KMS-11 (cell line): ENCODE measurements at regions not wholly inside any gene's neighbourhood (a gene's known extent, or its start where the extent isn't known, plus 50 kb on each side); places are given as distances from the start of the nearest gene placed in this dataset.

ENCODE experiments used
- H2AFZ ChIP-seq: fragments of 200-600 bp; sonication (generic); 2 replicates; pipeline ENCODE4 v1.6.1; 2016; ENCODE audit warnings: antibody characterized with exemption, mixed run types, low read depth
- H3K27ac ChIP-seq: fragments of 200-600 bp; sonication (generic); 2 replicates; pipeline ENCODE4 v1.6.1; 2016; ENCODE audit warnings: mild to moderate bottlenecking, mixed run types
- H3K27me3 ChIP-seq: fragments of 200-600 bp; sonication (generic); 2 replicates; pipeline ENCODE4 v1.6.1; 2017; ENCODE audit warnings: mild to moderate bottlenecking, low read depth, mixed run types, moderate library complexity; ENCODE audit not compliant: insufficient read depth
- H3K36me3 ChIP-seq: fragments of 200-600 bp; sonication (generic); 2 replicates; pipeline ENCODE4 v1.6.1; 2017; ENCODE audit warnings: mild to moderate bottlenecking, mixed run types; ENCODE audit not compliant: insufficient read depth
- H3K4me1 ChIP-seq: fragments of 200-600 bp; sonication (generic); 2 replicates; pipeline ENCODE4 v1.6.1; 2016; ENCODE audit warnings: mild to moderate bottlenecking, low read depth, mixed run types; ENCODE audit not compliant: poor library complexity, severe bottlenecking
- H3K4me2 ChIP-seq: fragments of 200-600 bp; sonication (generic); 2 replicates; pipeline ENCODE4 v1.7.0; 2016; ENCODE audit warnings: mild to moderate bottlenecking, mixed run types
- H3K4me3 ChIP-seq: fragments of 200-600 bp; sonication (generic); IDR thresholded peaks from 2 replicates; pipeline ENCODE4 v1.6.1; 2017; ENCODE audit warnings: low read depth, low read length, mixed read lengths; ENCODE audit not compliant: insufficient read depth
- H3K79me2 ChIP-seq: fragments of 200-600 bp; sonication (generic); 2 replicates; pipeline ENCODE4 v1.6.1; 2016; ENCODE audit warnings: low read depth, mixed run types; ENCODE audit not compliant: insufficient read depth
- H3K9ac ChIP-seq: fragments of 200-600 bp; sonication (generic); 2 replicates; pipeline ENCODE4 v1.6.1; 2016; ENCODE audit warnings: mild to moderate bottlenecking, mixed run types
- H4K20me1 ChIP-seq: fragments of 200-600 bp; sonication (generic); 2 replicates; pipeline ENCODE4 v1.6.1; 2016; ENCODE audit warnings: mild to moderate bottlenecking, mixed run types; ENCODE audit not compliant: insufficient read depth
- TF ChIP-seq, protein P1 (sequence below): fragments of 200-600 bp; sonication (generic); conservative IDR thresholded peaks from 2 replicates; pipeline ENCODE4 v1.6.1; 2017; ENCODE audit warnings: low read depth, mild to moderate bottlenecking, antibody characterized with exemption, low read length, moderate library complexity, mixed read lengths

DNA sequence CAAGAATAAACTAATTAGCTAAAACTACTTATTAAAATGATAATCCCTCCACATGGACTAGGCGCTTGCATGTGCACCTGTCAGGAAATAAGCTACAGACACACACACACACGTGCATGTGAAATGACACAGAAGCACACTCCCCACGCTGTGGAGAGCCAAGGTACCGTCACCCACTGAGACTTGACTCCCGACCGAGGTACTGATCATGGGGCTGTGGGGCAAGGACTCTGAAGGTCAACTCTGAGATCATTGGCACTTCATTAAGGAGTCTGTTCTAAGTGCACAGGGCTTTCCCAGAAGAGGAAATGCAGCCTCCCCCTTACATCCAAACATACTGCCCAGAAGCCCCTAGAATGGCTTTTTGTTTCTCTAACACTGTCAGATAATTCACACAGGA lies 264.4 kb upstream of the WWC1 start:
- H4K20me1 ChIP-seq, result no peaks in the 10 kb centered on the region
- H2AFZ ChIP-seq, result no peak overlapping the region
- no peaks in the 10 kb centered on the region for H3K27me3 ChIP-seq
- no peaks in the 10 kb centered on the region for H3K36me3 ChIP-seq
- H3K9ac ChIP-seq, result no peak overlapping the region
- no peak overlapping the region for H3K4me3 ChIP-seq
- H3K79me2 ChIP-seq, result no peaks in the 10 kb centered on the region
- no peaks in the 10 kb centered on the region for H3K4me1 ChIP-seq
- H3K4me2 ChIP-seq, result no peak overlapping the region
- TF ChIP-seq, protein P1, sequence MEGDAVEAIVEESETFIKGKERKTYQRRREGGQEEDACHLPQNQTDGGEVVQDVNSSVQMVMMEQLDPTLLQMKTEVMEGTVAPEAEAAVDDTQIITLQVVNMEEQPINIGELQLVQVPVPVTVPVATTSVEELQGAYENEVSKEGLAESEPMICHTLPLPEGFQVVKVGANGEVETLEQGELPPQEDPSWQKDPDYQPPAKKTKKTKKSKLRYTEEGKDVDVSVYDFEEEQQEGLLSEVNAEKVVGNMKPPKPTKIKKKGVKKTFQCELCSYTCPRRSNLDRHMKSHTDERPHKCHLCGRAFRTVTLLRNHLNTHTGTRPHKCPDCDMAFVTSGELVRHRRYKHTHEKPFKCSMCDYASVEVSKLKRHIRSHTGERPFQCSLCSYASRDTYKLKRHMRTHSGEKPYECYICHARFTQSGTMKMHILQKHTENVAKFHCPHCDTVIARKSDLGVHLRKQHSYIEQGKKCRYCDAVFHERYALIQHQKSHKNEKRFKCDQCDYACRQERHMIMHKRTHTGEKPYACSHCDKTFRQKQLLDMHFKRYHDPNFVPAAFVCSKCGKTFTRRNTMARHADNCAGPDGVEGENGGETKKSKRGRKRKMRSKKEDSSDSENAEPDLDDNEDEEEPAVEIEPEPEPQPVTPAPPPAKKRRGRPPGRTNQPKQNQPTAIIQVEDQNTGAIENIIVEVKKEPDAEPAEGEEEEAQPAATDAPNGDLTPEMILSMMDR, result no peak
- H3K27ac ChIP-seq, result no peak overlapping the region

GRCh38 chr5:168030912-168031311 lies 260.5 kb upstream of the WWC1 start:
- Histone ChIP-seq H3K27me3 (no peaks in the 10 kb centered on the region), H2AFZ (no peak overlapping the region), H4K20me1 (no peaks in the 10 kb centered on the region), H3K79me2 (no peaks in the 10 kb centered on the region), H3K4me1 (no peaks in the 10 kb centered on the region), H3K4me3 (no peak overlapping the region), H3K4me2 (no peak overlapping the region), H3K36me3 (no peaks in the 10 kb centered on the region), H3K27ac (no peak overlapping the region), H3K9ac (no peak overlapping the region)
- TF ChIP-seq, protein P1, result no peak

DNA sequence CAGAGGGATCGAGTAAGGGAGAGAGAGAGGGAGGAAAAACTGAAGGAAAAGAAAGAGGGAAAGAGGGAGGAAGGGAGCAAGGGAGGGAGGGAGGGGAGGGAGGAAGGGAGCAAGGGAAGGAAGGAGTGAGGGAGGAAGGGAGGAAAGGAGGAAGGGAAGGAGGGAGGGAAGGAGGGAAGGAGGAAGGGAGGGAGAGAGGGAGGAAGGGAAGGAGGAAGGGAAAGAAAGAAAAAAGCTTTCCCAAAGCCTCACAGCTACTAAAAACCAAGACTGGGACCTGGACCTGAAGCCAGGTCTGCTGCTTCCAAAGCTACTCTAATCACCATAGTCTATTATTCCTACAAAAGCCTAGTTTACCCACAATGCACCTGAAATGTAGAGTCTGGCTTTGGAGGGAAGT lies 259.8 kb upstream of the WWC1 start:
- Histone ChIP-seq H3K79me2 (no peaks in the 10 kb centered on the region), H4K20me1 (no peaks in the 10 kb centered on the region), H3K27me3 (no peaks in the 10 kb centered on the region), H3K4me2 (no peak overlapping the region), H3K9ac (no peak overlapping the region), H3K4me1 (no peaks in the 10 kb centered on the region), H3K27ac (no peak overlapping the region), H2AFZ (no peak overlapping the region), H3K36me3 (no peaks in the 10 kb centered on the region), H3K4me3 (no peak overlapping the region)
- TF ChIP-seq, protein P1, result no peak

- Histone ChIP-seq H4K20me1 (no peaks in the 10 kb centered on the region), H3K9ac (no peak overlapping the region), H3K4me3 (no peak overlapping the region), H3K4me1 (peaks cover 17% of the 10 kb centered on the region), H3K27ac (no peak overlapping the region), H3K36me3 (no peaks in the 10 kb centered on the region), H3K27me3 (no peaks in the 10 kb centered on the region), H3K4me2 (peak overlapping the region; percentile 33; the same call in 1 of the 2 replicates), H2AFZ (no peak overlapping the region), H3K79me2 (no peaks in the 10 kb centered on the region)
- TF ChIP-seq, protein P1, result no peak
Observed at GRCh38 chr5:168039039-168039438, 252.4 kb upstream of the WWC1 start.
